DMS53 (cell line): ENCODE measurements at regions not wholly inside any gene's neighbourhood (a gene's known extent, or its start where the extent isn't known, plus 50 kb on each side); places are given as distances from the start of the nearest gene placed in this dataset.
"Not testable (repeated sequence)": the region's sequence is repeated elsewhere in the genome, so short reads cannot be mapped to it uniquely, and the experiment has no call there.

Source experiments
- DNase-seq: peaks from one replicate; lab custom pipeline; 2025; lab: John Stamatoyannopoulos, UW

- DNase-seq, result not testable (repeated sequence)
These were observed 616.4 kb downstream of the CENPC start for GRCh38 chr4:66928881-66929280.

GRCh38 chr4:66927937-66928336 is 617.4 kb downstream of the CENPC start:
- DNase-seq, result peak; percentile 38

GRCh38 chr4:66926687-66927086 is 618.6 kb downstream of the CENPC start:
- no peak for DNase-seq

GRCh38 chr4:66923081-66923865 is 622.0 kb downstream of the CENPC start:
- no peak for DNase-seq

- DNase-seq, result no peak
These were observed 623.9 kb downstream of the CENPC start for GRCh38 chr4:66921433-66921832.

- no peak for DNase-seq
These were observed 624.8 kb downstream of the CENPC start for GRCh38 chr4:66920514-66920913.

GRCh38 chr4:66911880-66912279 is 633.4 kb downstream of the CENPC start:
- no peak for DNase-seq

- DNase-seq, result peak; percentile 63
These were observed 639.0 kb downstream of the CENPC start for GRCh38 chr4:66906314-66906713.

GRCh38 chr4:66899422-66900065 is 645.8 kb downstream of the CENPC start:
- DNase-seq, result no peak

- no peak for DNase-seq
These were observed 651.5 kb downstream of the CENPC start for GRCh38 chr4:66893807-66894206.

- DNase-seq, result no peak
These were observed 658.2 kb downstream of the CENPC start for GRCh38 chr4:66887061-66887460.

GRCh38 chr4:66885501-66886165 is 659.7 kb downstream of the CENPC start:
- DNase-seq, result no peak

GRCh38 chr4:66876946-66877345 is 668.4 kb downstream of the CENPC start:
- DNase-seq, result no peak

- no peak for DNase-seq
These were observed 672.6 kb downstream of the CENPC start for GRCh38 chr4:66872661-66873060.

- DNase-seq, result no peak
These were observed 681.8 kb downstream of the CENPC start for GRCh38 chr4:66863481-66863880.

- no peak for DNase-seq
These were observed 689.3 kb downstream of the CENPC start for GRCh38 chr4:66855956-66856355.

- DNase-seq, result no peak
These were observed 691.5 kb downstream of the CENPC start for GRCh38 chr4:66853845-66854244.

GRCh38 chr4:66852843-66853242 is 692.5 kb downstream of the CENPC start:
- no peak for DNase-seq

GRCh38 chr4:66849596-66849995 is 695.7 kb downstream of the CENPC start:
- no peak for DNase-seq

GRCh38 chr4:66842724-66843088 is 702.6 kb downstream of the CENPC start:
- DNase-seq, result no peak

- no peak for DNase-seq
These were observed 703.1 kb downstream of the CENPC start for GRCh38 chr4:66842026-66842723.

GRCh38 chr4:66840178-66840577 is 705.1 kb downstream of the CENPC start:
- no peak for DNase-seq
